PC-3 (cell line): ENCODE measurements at regions not wholly inside any gene's neighbourhood (a gene's known extent, or its start where the extent isn't known, plus 50 kb on each side); places are given as distances from the start of the nearest gene placed in this dataset.

Source experiments
- ATAC-seq: fragments of 200-7000 bp; cut with Tn5 transposase; 2 replicates; pipeline ENCODE4 v1.9.1; 2020; ENCODE audit warnings: mild to moderate bottlenecking, moderate library complexity
- BruUV-seq: library from RNA; stranded (reverse); fragments of 400-500 nt; replicated peaks from 2 replicates; lab custom pipeline; 2021; lab: Mats Ljungman, UMichigan
- CTCF ChIA-PET: fragments of 300-600 bp; sonication (Branson Sonifier 250); formaldehyde crosslinking; loops from one replicate; lab custom pipeline; 2022; ENCODE audit warnings: antibody characterized with exemption; lab: Charles Lee
- POLR2A ChIA-PET: fragments of 300-600 bp; sonication (Branson Sonifier 250); formaldehyde crosslinking; loops from one replicate; lab custom pipeline; 2022; ENCODE audit warnings: antibody characterized with exemption; ENCODE audit not compliant: unreplicated experiment; lab: Charles Lee
- DNase-seq: peaks from one replicate; pipeline ENCODE4 v3.0.0-alpha.2; 2015
- H2AFZ ChIP-seq: fragments of 300-600 bp; sonication (generic); 2 replicates; pipeline ENCODE4 v1.6.0; 2016; ENCODE audit warnings: antibody characterized with exemption, low read length
- H3F3A ChIP-seq: fragments of 300-600 bp; sonication (generic); one replicate; pipeline ENCODE4 v1.6.0; 2017; ENCODE audit warnings: antibody characterized with exemption, low read length, control low read depth, mild to moderate bottlenecking; ENCODE audit not compliant: unreplicated experiment
- H3K27ac ChIP-seq: fragments of 300-600 bp; sonication (generic); 2 replicates; pipeline ENCODE4 v1.5.1; 2016; ENCODE audit warnings: mild to moderate bottlenecking, low read length
- H3K27me3 ChIP-seq: fragments of 300-600 bp; sonication (generic); 2 replicates; pipeline ENCODE4 v1.6.1; 2016; ENCODE audit warnings: low read length, mixed read lengths
- H3K36me3 ChIP-seq: fragments of 300-600 bp; sonication (generic); 2 replicates; pipeline ENCODE4 v1.6.1; 2016; ENCODE audit warnings: low read depth, mixed run types, low read length, mixed read lengths
- H3K4me1 ChIP-seq: fragments of 300-600 bp; sonication (generic); 2 replicates; pipeline ENCODE4 v1.5.1; 2016; ENCODE audit warnings: low read length; ENCODE audit not compliant: insufficient read depth
- H3K4me2 ChIP-seq: fragments of 300-600 bp; sonication (generic); 2 replicates; pipeline ENCODE4 v1.6.0; 2016; ENCODE audit warnings: low read length
- H3K4me3 ChIP-seq: fragments of 300-600 bp; sonication (generic); 2 replicates; pipeline ENCODE4 v1.5.1; 2016; ENCODE audit warnings: mild to moderate bottlenecking, low read length, mixed read lengths
- H3K79me2 ChIP-seq: fragments of 300-600 bp; sonication (generic); 2 replicates; pipeline ENCODE4 v1.6.1; 2017; ENCODE audit warnings: low read length, mixed read lengths
- H3K9ac ChIP-seq: fragments of 300-600 bp; sonication (generic); 2 replicates; pipeline ENCODE4 v1.6.0; 2016; ENCODE audit warnings: mild to moderate bottlenecking, low read length
- H3K9me2 ChIP-seq: fragments of 300-600 bp; sonication (generic); replicated peaks from 2 replicates; pipeline ENCODE4 v1.6.1; 2016; ENCODE audit warnings: mixed run types, low read length, mixed read lengths
- H3K9me3 ChIP-seq: fragments of 300-600 bp; sonication (generic); 2 replicates; pipeline ENCODE4 v1.6.1; 2016; ENCODE audit warnings: low read length, mixed read lengths
- H4K20me1 ChIP-seq: fragments of 300-600 bp; sonication (generic); 2 replicates; pipeline ENCODE4 v1.6.1; 2016; ENCODE audit warnings: low read length, mixed read lengths
- EZH2 ChIP-seq: fragments of 300-600 bp; sonication (generic); IDR thresholded peaks from one replicate; pipeline ENCODE4 v1.6.1; 2017; ENCODE audit warnings: antibody characterized with exemption, mild to moderate bottlenecking, low read length; ENCODE audit not compliant: unreplicated experiment
- EZH2phosphoT487 ChIP-seq: fragments of 300-600 bp; sonication (generic); IDR thresholded peaks from 2 replicates; pipeline ENCODE4 v1.6.1; 2018; ENCODE audit warnings: mild to moderate bottlenecking, antibody characterized with exemption, low read length, borderline replicate concordance
- intact Hi-C: fragments of 100-400 bp; cut with micrococcal nuclease; formaldehyde crosslinking; loops from 2 replicates; pipeline ENCODE4 v1.9.0; 2023
- TF ChIP-seq, protein P1 (sequence below): fragments of 300-600 bp; sonication (generic); conservative IDR thresholded peaks from 2 replicates; pipeline ENCODE4 v1.5.1; 2017; ENCODE audit warnings: antibody characterized with exemption, low read depth, mild to moderate bottlenecking, low read length

DNA sequence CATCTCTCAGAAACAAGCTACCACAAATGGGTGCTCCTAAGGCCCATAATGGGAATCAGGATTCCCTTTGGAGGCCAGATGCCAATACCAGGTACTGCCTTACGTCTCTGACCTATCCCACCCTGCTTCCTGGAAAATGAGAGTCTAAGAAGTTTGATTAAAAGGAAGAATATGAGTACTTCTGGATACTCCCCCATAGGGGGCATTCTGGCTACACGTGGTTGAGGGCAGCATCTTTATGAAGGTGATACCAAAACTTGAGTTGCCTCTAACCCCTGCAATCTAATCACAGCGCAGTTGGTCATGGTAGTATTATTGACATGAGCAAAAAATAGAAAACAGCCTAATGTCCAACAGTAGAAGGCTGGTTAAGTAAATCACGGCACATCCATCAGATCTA lies 184.2 kb upstream of the LHX5 start:
- DNase-seq, result no peak
- ATAC-seq, result no peak
- intact Hi-C loops, result no loop called here
- TF ChIP-seq, protein P1, sequence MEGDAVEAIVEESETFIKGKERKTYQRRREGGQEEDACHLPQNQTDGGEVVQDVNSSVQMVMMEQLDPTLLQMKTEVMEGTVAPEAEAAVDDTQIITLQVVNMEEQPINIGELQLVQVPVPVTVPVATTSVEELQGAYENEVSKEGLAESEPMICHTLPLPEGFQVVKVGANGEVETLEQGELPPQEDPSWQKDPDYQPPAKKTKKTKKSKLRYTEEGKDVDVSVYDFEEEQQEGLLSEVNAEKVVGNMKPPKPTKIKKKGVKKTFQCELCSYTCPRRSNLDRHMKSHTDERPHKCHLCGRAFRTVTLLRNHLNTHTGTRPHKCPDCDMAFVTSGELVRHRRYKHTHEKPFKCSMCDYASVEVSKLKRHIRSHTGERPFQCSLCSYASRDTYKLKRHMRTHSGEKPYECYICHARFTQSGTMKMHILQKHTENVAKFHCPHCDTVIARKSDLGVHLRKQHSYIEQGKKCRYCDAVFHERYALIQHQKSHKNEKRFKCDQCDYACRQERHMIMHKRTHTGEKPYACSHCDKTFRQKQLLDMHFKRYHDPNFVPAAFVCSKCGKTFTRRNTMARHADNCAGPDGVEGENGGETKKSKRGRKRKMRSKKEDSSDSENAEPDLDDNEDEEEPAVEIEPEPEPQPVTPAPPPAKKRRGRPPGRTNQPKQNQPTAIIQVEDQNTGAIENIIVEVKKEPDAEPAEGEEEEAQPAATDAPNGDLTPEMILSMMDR, result peak; percentile 40; the same call in 1 of the 2 replicates
- TF ChIP-seq EZH2, result no peak
- Histone ChIP-seq H3F3A (no peaks in the 10 kb centered on the region), H3K27ac (no peak overlapping the region), H3K4me2 (no peak overlapping the region), H3K27me3 (no peaks in the 10 kb centered on the region), H3K9me2 (no peaks in the 10 kb centered on the region), H3K79me2 (no peaks in the 10 kb centered on the region), H3K4me3 (no peak overlapping the region), H3K36me3 (no peaks in the 10 kb centered on the region), H2AFZ (no peak overlapping the region), H4K20me1 (no peaks in the 10 kb centered on the region), H3K4me1 (peaks cover 2% of the 10 kb centered on the region; the same call in 1 of the 2 replicates), H3K9ac (no peak overlapping the region), H3K9me3 (no peaks in the 10 kb centered on the region)
- ChIA-PET CTCF (no interaction called here), POLR2A (no interaction called here)
- BruUV-seq, result no TSS peak

DNA sequence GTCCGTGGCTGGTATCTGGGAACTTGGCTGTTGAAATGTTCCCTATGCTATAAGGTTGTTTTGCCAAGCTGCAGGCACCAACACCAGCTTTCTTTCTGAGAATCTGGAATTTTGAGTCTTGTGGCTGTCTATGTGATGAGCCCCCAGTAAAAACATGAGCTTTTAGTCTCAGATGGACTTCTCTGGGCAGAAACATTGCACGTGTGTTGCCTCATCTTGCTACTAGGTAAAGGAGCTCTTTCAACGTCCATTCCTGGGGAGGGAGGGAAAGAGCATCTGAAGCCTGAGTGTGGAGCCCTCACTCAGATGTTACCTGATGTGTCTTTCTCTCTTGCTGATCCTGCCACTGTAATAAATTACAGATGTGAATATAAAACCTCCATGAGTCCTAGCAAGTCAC lies 183.8 kb upstream of the LHX5 start:
- ChIA-PET POLR2A (no interaction called here), CTCF (no interaction called here)
- Histone ChIP-seq H4K20me1 (no peaks in the 10 kb centered on the region), H3K4me1 (peaks cover 7% of the 10 kb centered on the region), H3K9me3 (no peaks in the 10 kb centered on the region), H3K27me3 (no peaks in the 10 kb centered on the region), H3K9me2 (no peaks in the 10 kb centered on the region), H3K4me2 (no peak overlapping the region), H3K79me2 (no peaks in the 10 kb centered on the region), H3K27ac (no peak overlapping the region), H3K9ac (no peak overlapping the region), H3K36me3 (no peaks in the 10 kb centered on the region), H3K4me3 (no peak overlapping the region), H2AFZ (no peak overlapping the region), H3F3A (no peaks in the 10 kb centered on the region)
- DNase-seq, result no peak
- intact Hi-C loops, result no loop called here
- TF ChIP-seq EZH2 (no peak), EZH2phosphoT487 (no peak)
- TF ChIP-seq, protein P1, result no peak
- BruUV-seq, result no TSS peak
- no peak for ATAC-seq

DNA sequence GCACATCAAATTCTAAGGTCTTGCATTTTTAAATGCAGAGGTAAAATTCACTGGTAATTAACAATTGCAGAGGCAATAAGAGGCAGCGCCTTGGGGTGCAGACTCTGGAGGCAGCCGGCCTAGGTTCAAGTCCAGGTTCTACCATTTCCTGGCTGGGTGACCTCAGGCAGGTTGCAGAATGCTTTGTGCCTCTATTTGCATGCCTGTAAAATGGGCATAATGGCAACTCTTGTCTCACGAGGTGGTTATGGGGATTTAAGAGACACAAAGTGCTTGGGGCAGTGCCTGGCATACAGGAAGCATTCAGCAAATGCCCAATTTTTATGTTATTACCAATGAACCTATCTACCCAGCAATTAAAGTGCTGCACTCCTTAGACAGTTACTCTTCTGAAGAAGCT lies 180.0 kb upstream of the LHX5 start:
- BruUV-seq, result no TSS peak
- intact Hi-C loops, result no loop called here
- H3K27me3 ChIP-seq, result no peaks in the 10 kb centered on the region
- H3K9ac ChIP-seq, result no peak overlapping the region
- H3K27ac ChIP-seq, result no peak overlapping the region
- no peaks in the 10 kb centered on the region for H4K20me1 ChIP-seq
- H3K9me3 ChIP-seq, result no peaks in the 10 kb centered on the region
- ChIA-PET CTCF (no interaction called here), POLR2A (no interaction called here)
- no peaks in the 10 kb centered on the region for H3K36me3 ChIP-seq
- no peaks in the 10 kb centered on the region for H3F3A ChIP-seq
- H3K79me2 ChIP-seq, result no peaks in the 10 kb centered on the region
- peaks cover 11% of the 10 kb centered on the region for H3K4me1 ChIP-seq
- DNase-seq, result no peak
- no peaks in the 10 kb centered on the region for H3K9me2 ChIP-seq
- H3K4me3 ChIP-seq, result no peak overlapping the region
- no peak overlapping the region for H3K4me2 ChIP-seq
- no peak for ATAC-seq
- no peak overlapping the region for H2AFZ ChIP-seq
- TF ChIP-seq EZH2phosphoT487 (no peak), EZH2 (no peak)
- TF ChIP-seq, protein P1, result no peak
